HCT116 (cell line): ENCODE measurements at regions not wholly inside any gene's neighbourhood (a gene's known extent, or its start where the extent isn't known, plus 50 kb on each side); places are given as distances from the start of the nearest gene placed in this dataset.

ENCODE experiments used
- ATAC-seq: fragments of 200-7000 bp; cut with Tn5 transposase; 2 replicates; pipeline ENCODE4 v1.9.1; 2020; ENCODE audit warnings: mild to moderate bottlenecking, moderate library complexity
- BruUV-seq: library from RNA; stranded (reverse); fragments of 400-500 nt; replicated peaks from 2 replicates; lab custom pipeline; 2021; lab: Mats Ljungman, UMichigan
- CTCF ChIA-PET: fragments of 300-600 bp; sonication (Branson Sonifier 250); formaldehyde crosslinking; loops from one replicate; lab custom pipeline; 2021; ENCODE audit warnings: antibody characterized with exemption; lab: Charles Lee
- POLR2A ChIA-PET: fragments of 300-600, 350-600 bp; sonication (Branson Sonifier 250); formaldehyde crosslinking; loops from one replicate; lab custom pipeline; 2021; ENCODE audit warnings: antibody characterized with exemption; lab: Charles Lee
- RAD21 ChIA-PET, 2 experiments: fragments of 300-600 bp; sonication (Branson Sonifier 250); formaldehyde crosslinking; loops; one replicate each; lab custom pipeline; 2023; ENCODE audit warnings: low total read pairs in 2 of 2; ENCODE audit not compliant: uncharacterized antibody in 2 of 2, unreplicated experiment in 2 of 2, low non-redundant PET in 1 of 2; lab: Charles Lee
- DNase-seq: peaks from one replicate; pipeline ENCODE4 v3.0.0-alpha.2; 2010; ENCODE audit warnings: low read depth, low spot score
- H2AFZ ChIP-seq: fragments of 200-600 bp; shearing (Covaris generic), sonication (generic); 2 replicates; pipeline ENCODE4 v1.6.1; 2017; ENCODE audit warnings: low read depth, mixed run types, mixed read lengths, antibody characterized with exemption, low read length; ENCODE audit not compliant: poor library complexity, severe bottlenecking
- H3K27ac ChIP-seq: 2 replicates; pipeline ENCODE4 v1.5.1; 2012; ENCODE audit warnings: low read depth, low read length
- H3K27me3 ChIP-seq: fragments of 200-600 bp; sonication (generic); 2 replicates; pipeline ENCODE4 v1.6.1; 2016; ENCODE audit warnings: mixed run types, low read length, mixed read lengths; ENCODE audit not compliant: insufficient read depth
- H3K36me3 ChIP-seq, 2 experiments: fragments of 200-500 bp in 1 of 2; fragments of 200-600 bp in 1 of 2; sonication (Bioruptor generic) in 1 of 2; sonication (generic) in 1 of 2; 2 replicates each; pipeline versions ENCODE4 v1.5.1 to v1.6.1; 2014 to 2016; ENCODE audit warnings: low read length in 2 of 2, inconsistent platforms in 1 of 2, mixed read lengths in 1 of 2, mixed run types in 1 of 2; ENCODE audit not compliant: insufficient read depth in 2 of 2, control insufficient read depth in 1 of 2
- H3K4me1 ChIP-seq, 2 experiments: fragments of 200-600 bp in 1 of 2; sonication (generic) in 1 of 2; 2 replicates each; pipeline versions ENCODE4 v1.5.1 to v1.6.1; 2012 to 2017; ENCODE audit warnings: low read length in 2 of 2, inconsistent platforms in 1 of 2, mild to moderate bottlenecking in 1 of 2, mixed read lengths in 1 of 2, mixed run types in 1 of 2, moderate library complexity in 1 of 2; ENCODE audit not compliant: insufficient read depth in 2 of 2, control insufficient read depth in 1 of 2
- H3K4me2 ChIP-seq: fragments of 200-600 bp; sonication (generic); 2 replicates; pipeline ENCODE4 v1.6.1; 2017; ENCODE audit warnings: mixed run types, low read length, mixed read lengths
- H3K4me3 ChIP-seq, 2 experiments: fragments of 200-600 bp in 1 of 2; sonication (generic) in 1 of 2; replicated peaks in 1 of 2; 2 replicates each; pipeline ENCODE4 v1.5.1; 2011 to 2016; ENCODE audit warnings: low read length in 2 of 2, control low read depth in 1 of 2, low read depth in 1 of 2, mild to moderate bottlenecking in 1 of 2, mixed read lengths in 1 of 2, mixed run types in 1 of 2
- H3K79me2 ChIP-seq: fragments of 200-600 bp; sonication (generic); 2 replicates; pipeline ENCODE4 v1.6.1; 2017; ENCODE audit warnings: mild to moderate bottlenecking, mixed run types, low read length, moderate library complexity, mixed read lengths; ENCODE audit not compliant: insufficient read depth
- H3K9ac ChIP-seq: fragments of 200-600 bp; sonication (generic); 2 replicates; pipeline ENCODE4 v1.6.1; 2016; ENCODE audit warnings: low read length, mixed read lengths
- H3K9me2 ChIP-seq: fragments of 200-600 bp; sonication (generic), shearing (Covaris generic); 2 replicates; pipeline ENCODE4 v1.6.1; 2017; ENCODE audit warnings: mixed run types, mild to moderate bottlenecking, moderate library complexity; ENCODE audit not compliant: insufficient read depth
- H3K9me3 ChIP-seq, 2 experiments: fragments of 200-500 bp in 1 of 2; fragments of 200-600 bp in 1 of 2; sonication (Bioruptor generic) in 1 of 2; sonication (generic) in 1 of 2; 2 replicates each; pipeline ENCODE4 v1.6.1; 2014 to 2017; ENCODE audit warnings: low read length in 2 of 2, mixed read lengths in 2 of 2, inconsistent platforms in 1 of 2, low read depth in 1 of 2, mild to moderate bottlenecking in 1 of 2, mixed run types in 1 of 2, moderate library complexity in 1 of 2; ENCODE audit not compliant: control insufficient read depth in 1 of 2, insufficient read depth in 1 of 2
- H4K20me1 ChIP-seq: fragments of 200-600 bp; sonication (generic), shearing (Covaris generic); 2 replicates; pipeline ENCODE4 v1.6.1; 2017; ENCODE audit warnings: mixed run types, mild to moderate bottlenecking, moderate library complexity; ENCODE audit not compliant: insufficient read depth
- CTCF ChIP-seq, 3 experiments: fragments of 200-600 bp in 1 of 3; sonication (generic) in 1 of 3; IDR thresholded peaks in 2 of 3; conservative IDR thresholded peaks in 1 of 3; 2 replicates each; pipeline ENCODE4 v1.5.1; 2012 to 2017; ENCODE audit warnings: low read depth in 2 of 3, low read length in 2 of 3, antibody characterized with exemption in 1 of 3, borderline replicate concordance in 1 of 3, control low read depth in 1 of 3, mild to moderate bottlenecking in 1 of 3, mixed read lengths in 1 of 3, mixed run types in 1 of 3, moderate library complexity in 1 of 3; ENCODE audit not compliant: insufficient read depth in 1 of 3
- EGR1 ChIP-seq: IDR thresholded peaks from 2 replicates; pipeline ENCODE4 v1.6.1; 2012; ENCODE audit warnings: low read depth
- SRF ChIP-seq: IDR thresholded peaks from 2 replicates; pipeline ENCODE4 v1.6.1; 2012; ENCODE audit warnings: low read depth
- TCF7L2 ChIP-seq: IDR thresholded peaks from 2 replicates; pipeline ENCODE4 v1.7.0; 2011; ENCODE audit warnings: borderline replicate concordance, inconsistent platforms; ENCODE audit not compliant: insufficient read depth, insufficient read length; ENCODE audit errors: extremely low read depth
- YY1 ChIP-seq: IDR thresholded peaks from 2 replicates; pipeline ENCODE4 v1.6.1; 2011; ENCODE audit warnings: low read length, low read depth, moderate library complexity, mild to moderate bottlenecking; ENCODE audit not compliant: insufficient replicate concordance; ENCODE audit errors: extremely low read depth
- ZNF274 ChIP-seq: fragments of 200-500 bp; sonication (Bioruptor generic); IDR thresholded peaks from 2 replicates; pipeline ENCODE4 v1.6.1; 2014; ENCODE audit warnings: mild to moderate bottlenecking, low read depth, low read length, inconsistent platforms
- intact Hi-C: fragments of 100-400 bp; cut with micrococcal nuclease; formaldehyde crosslinking; loops from 2 replicates; pipeline ENCODE4 v1.10.0; 2022

- H4K20me1 ChIP-seq: no peaks in the 10 kb centered on the region
- H3K36me3 ChIP-seq: no peaks in the 10 kb centered on the region
- ChIA-PET CTCF (no interaction called here), RAD21 (no interaction called here), POLR2A (no interaction called here)
- H3K9ac ChIP-seq: no peak overlapping the region
- ATAC-seq: no peak
- no peak for DNase-seq
- intact Hi-C loops: no loop called here
- TF ChIP-seq CTCF (IDR thresholded peaks at IDR 0.05 in 2 of 3, conservative IDR thresholded peaks at IDR 0.05 in 1 of 3; ENCODE audit: borderline replicate concordance in 1 of 3, insufficient read depth in 1 of 3, low read depth in 2 of 3, low read length in 2 of 3) (no peak), EGR1 (no peak), TCF7L2 (no peak), ZNF274 (no peak)
- H3K27me3 ChIP-seq: no peaks in the 10 kb centered on the region
- H3K79me2 ChIP-seq: no peaks in the 10 kb centered on the region
- no peak overlapping the region for H2AFZ ChIP-seq
- H3K4me2 ChIP-seq: no peak overlapping the region
- H3K27ac ChIP-seq: no peak overlapping the region
- no peaks in the 10 kb centered on the region for H3K9me2 ChIP-seq
- H3K4me3 ChIP-seq: no peak overlapping the region
- no peaks in the 10 kb centered on the region for H3K4me1 ChIP-seq
- no peaks in the 10 kb centered on the region for H3K9me3 ChIP-seq
- BruUV-seq: no TSS peak
Measured at GRCh38 chr13:86714495-86714894, 915.3 kb upstream of the SLITRK6 start.

GRCh38 chr13:86725105-86725504, 925.9 kb upstream of the SLITRK6 start:
- Histone ChIP-seq H2AFZ (no peak overlapping the region), H3K9me3 (no peaks in the 10 kb centered on the region), H4K20me1 (no peaks in the 10 kb centered on the region), H3K9ac (no peak overlapping the region), H3K4me3 (no peak overlapping the region), H3K27ac (no peak overlapping the region), H3K4me1 (no peaks in the 10 kb centered on the region), H3K4me2 (no peak overlapping the region), H3K27me3 (no peaks in the 10 kb centered on the region), H3K79me2 (no peaks in the 10 kb centered on the region), H3K9me2 (no peaks in the 10 kb centered on the region), H3K36me3 (no peaks in the 10 kb centered on the region)
- POLR2A ChIA-PET: no interaction called here
- intact Hi-C loops: no loop called here
- no peak for TF ChIP-seq SRF
- TF ChIP-seq ZNF274: no peak
- TF ChIP-seq EGR1: no peak
- peak in 1 of 3 experiments; percentile 20; a peak in 1 of 6 replicates for TF ChIP-seq CTCF (IDR thresholded peaks at IDR 0.05 in 2 of 3, conservative IDR thresholded peaks at IDR 0.05 in 1 of 3; ENCODE audit: borderline replicate concordance in 1 of 3, insufficient read depth in 1 of 3, low read depth in 2 of 3, low read length in 2 of 3)
- no peak for TF ChIP-seq YY1
- no TSS peak for BruUV-seq
- ATAC-seq (no peak), DNase-seq (no peak)
- RAD21 ChIA-PET: no interaction called here
- CTCF ChIA-PET: no interaction called here
